SK-N-SH (cell line): ENCODE measurements at regions not wholly inside any gene's neighbourhood (a gene's known extent, or its start where the extent isn't known, plus 50 kb on each side); places are given as distances from the start of the nearest gene placed in this dataset.

ENCODE experiments used
- CTCF ChIP-seq: fragments of 200-600 bp; sonication (generic); IDR thresholded peaks from 2 replicates; pipeline ENCODE4 v1.6.1; 2017; ENCODE audit warnings: antibody characterized with exemption, mild to moderate bottlenecking, moderate library complexity
- NRF1 ChIP-seq: IDR thresholded peaks from 2 replicates; pipeline ENCODE4 v1.6.1; 2012; ENCODE audit warnings: low read depth, mild to moderate bottlenecking, low read length

- TF ChIP-seq NRF1: no peak
- TF ChIP-seq CTCF: no peak
These were observed 70.6 kb upstream of the AKR1E2 start for GRCh38 chr10:4755286-4755989.
